DND-41 (cell line): ENCODE measurements at regions not wholly inside any gene's neighbourhood (a gene's known extent, or its start where the extent isn't known, plus 50 kb on each side); places are given as distances from the start of the nearest gene placed in this dataset.

Source experiments
- EZH2 ChIP-seq: IDR thresholded peaks from 3 replicates; pipeline ENCODE4 v1.6.1; 2012; ENCODE audit warnings: borderline replicate concordance, low read depth, mild to moderate bottlenecking, moderate library complexity, low read length, inconsistent platforms; ENCODE audit not compliant: severe bottlenecking
- TF ChIP-seq, protein P1 (sequence below): IDR thresholded peaks from 2 replicates; pipeline ENCODE4 v1.5.1; 2012; ENCODE audit warnings: borderline replicate concordance, low read length, moderate library complexity, mild to moderate bottlenecking; ENCODE audit not compliant: poor library complexity, severe bottlenecking; ENCODE audit errors: extremely low read depth

DNA sequence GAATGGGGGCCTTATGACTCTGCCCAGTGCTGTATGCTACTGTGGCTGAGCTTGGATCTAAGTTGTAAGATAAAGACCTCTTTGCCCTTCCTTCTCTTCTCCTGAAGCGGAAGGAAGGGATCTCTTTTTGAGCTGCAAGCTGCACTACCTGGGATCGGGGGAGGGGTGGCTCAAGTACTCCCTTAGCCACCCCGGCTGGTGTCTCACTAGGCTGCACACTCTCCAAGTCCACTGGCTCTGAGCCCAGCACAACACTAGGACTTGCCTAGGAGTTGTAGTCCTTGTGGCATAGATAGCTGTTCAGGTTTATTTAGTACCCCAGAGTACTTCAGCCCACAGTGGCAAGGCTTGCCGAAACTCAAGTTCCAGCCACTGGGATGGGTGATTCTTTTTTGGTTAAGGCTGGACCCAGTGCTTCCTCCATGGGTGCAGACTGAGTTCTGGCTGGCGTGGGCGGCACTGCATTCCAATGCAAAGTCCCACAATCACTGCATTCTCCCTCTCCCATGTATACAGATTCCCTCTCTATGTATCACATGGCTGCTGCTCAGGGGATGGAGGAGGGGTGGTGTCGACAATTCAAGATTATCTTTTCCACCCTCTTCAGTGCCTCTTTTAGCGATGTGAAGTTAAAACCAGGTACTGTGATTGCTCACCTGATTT is 76.2 kb upstream of the SLC25A13 start:
- TF ChIP-seq, protein P1, sequence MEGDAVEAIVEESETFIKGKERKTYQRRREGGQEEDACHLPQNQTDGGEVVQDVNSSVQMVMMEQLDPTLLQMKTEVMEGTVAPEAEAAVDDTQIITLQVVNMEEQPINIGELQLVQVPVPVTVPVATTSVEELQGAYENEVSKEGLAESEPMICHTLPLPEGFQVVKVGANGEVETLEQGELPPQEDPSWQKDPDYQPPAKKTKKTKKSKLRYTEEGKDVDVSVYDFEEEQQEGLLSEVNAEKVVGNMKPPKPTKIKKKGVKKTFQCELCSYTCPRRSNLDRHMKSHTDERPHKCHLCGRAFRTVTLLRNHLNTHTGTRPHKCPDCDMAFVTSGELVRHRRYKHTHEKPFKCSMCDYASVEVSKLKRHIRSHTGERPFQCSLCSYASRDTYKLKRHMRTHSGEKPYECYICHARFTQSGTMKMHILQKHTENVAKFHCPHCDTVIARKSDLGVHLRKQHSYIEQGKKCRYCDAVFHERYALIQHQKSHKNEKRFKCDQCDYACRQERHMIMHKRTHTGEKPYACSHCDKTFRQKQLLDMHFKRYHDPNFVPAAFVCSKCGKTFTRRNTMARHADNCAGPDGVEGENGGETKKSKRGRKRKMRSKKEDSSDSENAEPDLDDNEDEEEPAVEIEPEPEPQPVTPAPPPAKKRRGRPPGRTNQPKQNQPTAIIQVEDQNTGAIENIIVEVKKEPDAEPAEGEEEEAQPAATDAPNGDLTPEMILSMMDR: no peak
- no peak for TF ChIP-seq EZH2
